ENCODE measurements at regions not wholly inside any gene's neighbourhood (a gene's known extent, or its start where the extent isn't known, plus 50 kb on each side); places are given as distances from the start of the nearest gene placed in this dataset.

DNA sequence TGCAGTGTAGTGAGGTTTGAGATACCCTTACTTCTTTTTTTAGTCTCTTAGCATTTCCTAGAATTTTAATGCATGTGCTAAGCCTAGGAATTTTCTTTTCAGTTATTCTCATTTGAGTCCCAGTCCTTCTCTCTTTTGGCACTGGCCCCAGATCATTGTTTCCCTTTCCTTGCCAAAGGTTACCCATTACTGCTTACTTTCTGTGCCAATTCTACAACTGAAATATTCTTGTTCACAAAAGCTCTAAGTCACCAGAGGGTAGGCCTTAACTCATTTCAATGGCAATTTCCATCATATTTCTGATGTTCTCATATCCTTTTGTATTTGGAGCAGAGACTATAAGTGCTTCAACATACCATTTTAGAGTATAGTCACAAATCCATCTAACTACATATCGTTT lies 199.6 kb upstream of the CBLB start:
- TF ChIP-seq, protein P1, sequence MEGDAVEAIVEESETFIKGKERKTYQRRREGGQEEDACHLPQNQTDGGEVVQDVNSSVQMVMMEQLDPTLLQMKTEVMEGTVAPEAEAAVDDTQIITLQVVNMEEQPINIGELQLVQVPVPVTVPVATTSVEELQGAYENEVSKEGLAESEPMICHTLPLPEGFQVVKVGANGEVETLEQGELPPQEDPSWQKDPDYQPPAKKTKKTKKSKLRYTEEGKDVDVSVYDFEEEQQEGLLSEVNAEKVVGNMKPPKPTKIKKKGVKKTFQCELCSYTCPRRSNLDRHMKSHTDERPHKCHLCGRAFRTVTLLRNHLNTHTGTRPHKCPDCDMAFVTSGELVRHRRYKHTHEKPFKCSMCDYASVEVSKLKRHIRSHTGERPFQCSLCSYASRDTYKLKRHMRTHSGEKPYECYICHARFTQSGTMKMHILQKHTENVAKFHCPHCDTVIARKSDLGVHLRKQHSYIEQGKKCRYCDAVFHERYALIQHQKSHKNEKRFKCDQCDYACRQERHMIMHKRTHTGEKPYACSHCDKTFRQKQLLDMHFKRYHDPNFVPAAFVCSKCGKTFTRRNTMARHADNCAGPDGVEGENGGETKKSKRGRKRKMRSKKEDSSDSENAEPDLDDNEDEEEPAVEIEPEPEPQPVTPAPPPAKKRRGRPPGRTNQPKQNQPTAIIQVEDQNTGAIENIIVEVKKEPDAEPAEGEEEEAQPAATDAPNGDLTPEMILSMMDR (IDR thresholded peaks at IDR 0.05; ENCODE audit: poor library complexity): no peak
- TF ChIP-seq EZH2 (IDR thresholded peaks at IDR 0.05; ENCODE audit: borderline replicate concordance): no peak
